ENCODE measurements at regions not wholly inside any gene's neighbourhood (a gene's known extent, or its start where the extent isn't known, plus 50 kb on each side); places are given as distances from the start of the nearest gene placed in this dataset.

- no peak for TF ChIP-seq TCF7L2 (IDR thresholded peaks at IDR 0.05; ENCODE audit: low read depth, low read length)
- no peak for TF ChIP-seq SIN3A (IDR thresholded peaks at IDR 0.05; ENCODE audit: borderline replicate concordance, insufficient read depth, low read depth, low read length)
- TF ChIP-seq, protein P1, sequence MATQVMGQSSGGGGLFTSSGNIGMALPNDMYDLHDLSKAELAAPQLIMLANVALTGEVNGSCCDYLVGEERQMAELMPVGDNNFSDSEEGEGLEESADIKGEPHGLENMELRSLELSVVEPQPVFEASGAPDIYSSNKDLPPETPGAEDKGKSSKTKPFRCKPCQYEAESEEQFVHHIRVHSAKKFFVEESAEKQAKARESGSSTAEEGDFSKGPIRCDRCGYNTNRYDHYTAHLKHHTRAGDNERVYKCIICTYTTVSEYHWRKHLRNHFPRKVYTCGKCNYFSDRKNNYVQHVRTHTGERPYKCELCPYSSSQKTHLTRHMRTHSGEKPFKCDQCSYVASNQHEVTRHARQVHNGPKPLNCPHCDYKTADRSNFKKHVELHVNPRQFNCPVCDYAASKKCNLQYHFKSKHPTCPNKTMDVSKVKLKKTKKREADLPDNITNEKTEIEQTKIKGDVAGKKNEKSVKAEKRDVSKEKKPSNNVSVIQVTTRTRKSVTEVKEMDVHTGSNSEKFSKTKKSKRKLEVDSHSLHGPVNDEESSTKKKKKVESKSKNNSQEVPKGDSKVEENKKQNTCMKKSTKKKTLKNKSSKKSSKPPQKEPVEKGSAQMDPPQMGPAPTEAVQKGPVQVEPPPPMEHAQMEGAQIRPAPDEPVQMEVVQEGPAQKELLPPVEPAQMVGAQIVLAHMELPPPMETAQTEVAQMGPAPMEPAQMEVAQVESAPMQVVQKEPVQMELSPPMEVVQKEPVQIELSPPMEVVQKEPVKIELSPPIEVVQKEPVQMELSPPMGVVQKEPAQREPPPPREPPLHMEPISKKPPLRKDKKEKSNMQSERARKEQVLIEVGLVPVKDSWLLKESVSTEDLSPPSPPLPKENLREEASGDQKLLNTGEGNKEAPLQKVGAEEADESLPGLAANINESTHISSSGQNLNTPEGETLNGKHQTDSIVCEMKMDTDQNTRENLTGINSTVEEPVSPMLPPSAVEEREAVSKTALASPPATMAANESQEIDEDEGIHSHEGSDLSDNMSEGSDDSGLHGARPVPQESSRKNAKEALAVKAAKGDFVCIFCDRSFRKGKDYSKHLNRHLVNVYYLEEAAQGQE (IDR thresholded peaks at IDR 0.05; ENCODE audit: insufficient read depth in 1 of 2, low read depth in 2 of 2, low read length in 1 of 2), result no peak
- TF ChIP-seq, protein P2, sequence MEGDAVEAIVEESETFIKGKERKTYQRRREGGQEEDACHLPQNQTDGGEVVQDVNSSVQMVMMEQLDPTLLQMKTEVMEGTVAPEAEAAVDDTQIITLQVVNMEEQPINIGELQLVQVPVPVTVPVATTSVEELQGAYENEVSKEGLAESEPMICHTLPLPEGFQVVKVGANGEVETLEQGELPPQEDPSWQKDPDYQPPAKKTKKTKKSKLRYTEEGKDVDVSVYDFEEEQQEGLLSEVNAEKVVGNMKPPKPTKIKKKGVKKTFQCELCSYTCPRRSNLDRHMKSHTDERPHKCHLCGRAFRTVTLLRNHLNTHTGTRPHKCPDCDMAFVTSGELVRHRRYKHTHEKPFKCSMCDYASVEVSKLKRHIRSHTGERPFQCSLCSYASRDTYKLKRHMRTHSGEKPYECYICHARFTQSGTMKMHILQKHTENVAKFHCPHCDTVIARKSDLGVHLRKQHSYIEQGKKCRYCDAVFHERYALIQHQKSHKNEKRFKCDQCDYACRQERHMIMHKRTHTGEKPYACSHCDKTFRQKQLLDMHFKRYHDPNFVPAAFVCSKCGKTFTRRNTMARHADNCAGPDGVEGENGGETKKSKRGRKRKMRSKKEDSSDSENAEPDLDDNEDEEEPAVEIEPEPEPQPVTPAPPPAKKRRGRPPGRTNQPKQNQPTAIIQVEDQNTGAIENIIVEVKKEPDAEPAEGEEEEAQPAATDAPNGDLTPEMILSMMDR (IDR thresholded peaks at IDR 0.05), result no peak
- no peak for TF ChIP-seq POLR2AphosphoS5 (IDR thresholded peaks at IDR 0.05; ENCODE audit: low read depth, low read length)
- in situ Hi-C loops (cut with HindIII; ENCODE audit: low pct_unique_long_range_greater_than_20kb, low sequenced_read_pairs), result no loop called here
- H3K4me1 ChIP-seq (ENCODE audit: control insufficient read depth, insufficient read depth, low read length), result no peaks in the 10 kb centered on the region
- CTCF ChIA-PET, result no interaction called here
- H3K27ac ChIP-seq (ENCODE audit: low read length), result no peak overlapping the region
- no peak for DNase-seq (ENCODE audit: low read depth, low spot score)
- no peaks in the 10 kb centered on the region for H3K27me3 ChIP-seq (ENCODE audit: control insufficient read depth, insufficient read depth, low read length)
- no TSS peak for BruUV-seq (replicated peaks)
- intact Hi-C loops (cut with micrococcal nuclease; ENCODE audit: unreplicated experiment), result no loop called here
- POLR2A ChIA-PET, result no interaction called here
- H3K36me3 ChIP-seq (ENCODE audit: control insufficient read depth, insufficient read depth, low read length), result no peaks in the 10 kb centered on the region
- no peak for ATAC-seq
- H3K4me3 ChIP-seq (ENCODE audit: low read depth in 2 of 2, low read length in 2 of 2), result no peak overlapping the region
- H3K9me3 ChIP-seq (ENCODE audit: control insufficient read depth, insufficient read depth, low read depth, low read length), result no peaks in the 10 kb centered on the region
Observed at GRCh38 chr2:58649756-58650155, 408.6 kb upstream of the FANCL start.

DNA sequence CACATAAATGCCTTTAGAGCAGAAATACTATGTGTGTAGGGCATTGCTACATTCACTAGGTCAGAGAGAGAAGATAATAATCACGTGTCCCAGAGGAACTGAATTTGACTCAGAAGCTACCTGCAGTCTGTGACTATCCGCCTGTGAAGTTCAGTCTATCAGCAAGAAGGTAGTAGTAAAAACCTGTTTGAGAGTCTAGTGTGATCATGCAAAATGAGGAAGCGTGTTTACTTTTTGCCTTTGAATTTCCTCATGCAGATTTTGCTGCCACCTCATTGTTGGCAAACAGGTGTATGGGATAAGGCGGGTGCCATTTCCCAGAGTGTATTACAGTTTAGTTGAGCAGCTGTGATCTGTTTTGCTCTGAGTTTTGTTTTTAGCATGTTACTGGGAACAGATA lies 403.9 kb upstream of the FANCL start:
- Histone ChIP-seq H3K27ac (ENCODE audit: low read length) (no peak overlapping the region), H3K36me3 (ENCODE audit: control insufficient read depth, insufficient read depth, low read length) (no peaks in the 10 kb centered on the region), H3K9me3 (ENCODE audit: control insufficient read depth, insufficient read depth, low read depth, low read length) (no peaks in the 10 kb centered on the region), H3K27me3 (ENCODE audit: control insufficient read depth, insufficient read depth, low read length) (no peaks in the 10 kb centered on the region), H3K4me1 (ENCODE audit: control insufficient read depth, insufficient read depth, low read length) (no peaks in the 10 kb centered on the region), H3K4me3 (ENCODE audit: low read depth in 2 of 2, low read length in 2 of 2) (no peak overlapping the region)
- DNase-seq (ENCODE audit: low read depth, low spot score), result no peak
- POLR2A ChIA-PET, result no interaction called here
- TF ChIP-seq POLR2AphosphoS5 (IDR thresholded peaks at IDR 0.05; ENCODE audit: low read depth, low read length) (no peak), SIN3A (IDR thresholded peaks at IDR 0.05; ENCODE audit: borderline replicate concordance, insufficient read depth, low read depth, low read length) (no peak), TCF7L2 (IDR thresholded peaks at IDR 0.05; ENCODE audit: low read depth, low read length) (no peak)
- TF ChIP-seq, protein P2 (IDR thresholded peaks at IDR 0.05), result no peak
- TF ChIP-seq, protein P1 (IDR thresholded peaks at IDR 0.05; ENCODE audit: insufficient read depth in 1 of 2, low read depth in 2 of 2, low read length in 1 of 2), result no peak
- in situ Hi-C loops (cut with HindIII; ENCODE audit: low pct_unique_long_range_greater_than_20kb, low sequenced_read_pairs), result no loop called here
- CTCF ChIA-PET, result no interaction called here
- BruUV-seq (replicated peaks), result no TSS peak
- ATAC-seq, result no peak
- intact Hi-C loops (cut with micrococcal nuclease; ENCODE audit: unreplicated experiment), result no loop called here
